ENCODE measurements at regions not wholly inside any gene's neighbourhood (a gene's known extent, or its start where the extent isn't known, plus 50 kb on each side); places are given as distances from the start of the nearest gene placed in this dataset.
A peak's percentile ranks its signal among the peaks of the same experiment; 100 is the strongest.

- TF ChIP-seq CTCF (IDR thresholded peaks at IDR 0.05) (peak in 1 of 6 experiments; percentile 33), POLR2A (IDR thresholded peaks at IDR 0.05) (no peak)
Observed at GRCh38 chr15:99504823-99505551, 60.8 kb upstream of the MEF2A start.

All from esophagus squamous epithelium (tissue), 4 donors.